ENCODE measurements at regions not wholly inside any gene's neighbourhood (a gene's known extent, or its start where the extent isn't known, plus 50 kb on each side); places are given as distances from the start of the nearest gene placed in this dataset.

DNA sequence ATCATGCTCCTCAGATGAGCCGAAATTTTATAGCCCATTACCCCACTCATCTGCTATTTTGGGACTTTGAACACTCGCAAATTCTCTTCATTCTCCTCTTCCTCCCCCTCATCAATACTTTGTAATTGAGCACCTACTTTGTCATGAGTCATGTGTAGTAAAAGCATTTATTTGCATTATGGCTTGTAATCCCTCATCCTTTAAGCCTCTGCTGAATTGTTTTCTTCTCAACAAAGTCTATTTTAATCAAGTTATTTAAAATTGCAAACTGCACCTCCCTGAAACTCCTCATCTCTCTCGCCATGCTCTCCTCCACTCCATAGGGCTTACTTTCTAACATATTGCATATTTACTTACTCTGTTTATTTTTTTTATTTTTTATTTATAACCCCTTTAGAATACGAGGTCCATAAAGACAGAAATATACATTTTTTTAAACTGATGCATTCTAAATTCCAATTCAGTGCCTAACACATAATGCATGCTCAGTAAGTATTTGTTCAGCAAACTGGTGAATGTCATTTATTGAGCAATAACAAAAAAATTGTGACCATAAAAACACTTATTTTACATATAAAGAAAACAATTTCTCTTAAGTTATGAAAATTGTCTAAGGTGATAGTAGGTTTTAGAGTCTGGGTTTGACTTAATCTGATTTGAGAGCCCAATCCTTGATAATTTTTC is 161.7 kb downstream of the FASLG start:
- Histone ChIP-seq H3K4me2 (ENCODE audit: low read length) (peak overlapping the region; percentile 74), H4K20me1 (ENCODE audit: control insufficient read depth, insufficient read depth, low read depth, low read length) (no peaks in the 10 kb centered on the region), H3K4me1 (ENCODE audit: control insufficient read depth, low read length) (peaks cover 61% of the 10 kb centered on the region), H3K9me3 (ENCODE audit: control insufficient read depth, insufficient read depth, low read length) (0 out of 2 replicates have a peak, but pooled peaks cover 2% of the 10 kb centered on the region), H3K27ac (ENCODE audit: low read depth, low read length) (peak overlapping the region; percentile 96), H3K79me2 (ENCODE audit: control insufficient read depth, low read length) (no peaks in the 10 kb centered on the region), H3K4me3 (ENCODE audit: low read length) (peak overlapping the region; percentile 59), H3K9me2 (replicated peaks; ENCODE audit: control insufficient read depth, low read length) (no peaks in the 10 kb centered on the region), H3K27me3 (ENCODE audit: control insufficient read depth, low read length) (no peaks in the 10 kb centered on the region), H3F3A (ENCODE audit: control insufficient read depth, insufficient read depth) (peaks cover 25% of the 10 kb centered on the region), H3K36me3 (ENCODE audit: control insufficient read depth, low read length) (peaks cover 8% of the 10 kb centered on the region; the same call in 1 of the 2 replicates)
- TF ChIP-seq EZH2phosphoT487 (IDR thresholded peaks at IDR 0.05; ENCODE audit: borderline replicate concordance, low read length) = no peak
- TF ChIP-seq, protein P1, sequence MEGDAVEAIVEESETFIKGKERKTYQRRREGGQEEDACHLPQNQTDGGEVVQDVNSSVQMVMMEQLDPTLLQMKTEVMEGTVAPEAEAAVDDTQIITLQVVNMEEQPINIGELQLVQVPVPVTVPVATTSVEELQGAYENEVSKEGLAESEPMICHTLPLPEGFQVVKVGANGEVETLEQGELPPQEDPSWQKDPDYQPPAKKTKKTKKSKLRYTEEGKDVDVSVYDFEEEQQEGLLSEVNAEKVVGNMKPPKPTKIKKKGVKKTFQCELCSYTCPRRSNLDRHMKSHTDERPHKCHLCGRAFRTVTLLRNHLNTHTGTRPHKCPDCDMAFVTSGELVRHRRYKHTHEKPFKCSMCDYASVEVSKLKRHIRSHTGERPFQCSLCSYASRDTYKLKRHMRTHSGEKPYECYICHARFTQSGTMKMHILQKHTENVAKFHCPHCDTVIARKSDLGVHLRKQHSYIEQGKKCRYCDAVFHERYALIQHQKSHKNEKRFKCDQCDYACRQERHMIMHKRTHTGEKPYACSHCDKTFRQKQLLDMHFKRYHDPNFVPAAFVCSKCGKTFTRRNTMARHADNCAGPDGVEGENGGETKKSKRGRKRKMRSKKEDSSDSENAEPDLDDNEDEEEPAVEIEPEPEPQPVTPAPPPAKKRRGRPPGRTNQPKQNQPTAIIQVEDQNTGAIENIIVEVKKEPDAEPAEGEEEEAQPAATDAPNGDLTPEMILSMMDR (IDR thresholded peaks at IDR 0.05; ENCODE audit: low read depth, low read length, poor library complexity, severe bottlenecking) = no peak

DNA sequence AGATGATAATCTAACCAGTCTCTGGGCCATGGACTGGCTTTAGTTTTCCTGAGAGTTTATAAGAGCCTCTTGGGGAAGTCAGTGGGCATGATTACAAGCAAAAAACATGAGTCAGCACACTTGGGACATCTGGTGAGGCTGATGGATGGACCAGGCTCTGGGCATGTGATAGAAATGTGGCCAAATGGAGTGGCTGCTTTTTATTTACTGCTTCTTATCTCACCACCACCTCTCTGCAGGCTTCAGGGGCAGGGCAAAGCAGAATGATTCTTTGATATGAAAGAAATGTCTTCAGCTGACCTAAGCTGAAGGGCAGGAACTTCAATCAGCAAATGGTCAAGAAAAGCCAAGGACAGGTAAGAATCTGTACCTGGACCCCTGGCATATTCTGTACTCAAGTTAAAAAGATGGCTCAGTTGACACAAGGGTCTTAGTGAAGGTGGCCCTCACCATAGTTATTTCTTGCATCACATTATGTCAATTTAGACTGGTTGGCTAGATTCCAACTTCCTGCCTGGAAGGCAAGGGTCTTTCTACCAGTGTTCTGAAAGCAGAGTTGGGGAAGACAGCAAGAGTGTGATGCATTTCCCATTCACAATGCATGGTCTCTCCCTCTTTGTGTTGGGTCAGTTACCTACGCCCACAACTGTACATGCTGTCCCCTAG is 162.8 kb downstream of the FASLG start:
- H3F3A ChIP-seq (ENCODE audit: control insufficient read depth, insufficient read depth) = peaks cover 25% of the 10 kb centered on the region
- peaks cover 65% of the 10 kb centered on the region for H3K4me1 ChIP-seq (ENCODE audit: control insufficient read depth, low read length)
- TF ChIP-seq EZH2phosphoT487 (IDR thresholded peaks at IDR 0.05; ENCODE audit: borderline replicate concordance, low read length) = no peak
- TF ChIP-seq, protein P1 (IDR thresholded peaks at IDR 0.05; ENCODE audit: low read depth, low read length, poor library complexity, severe bottlenecking) = no peak
- H3K27ac ChIP-seq (ENCODE audit: low read depth, low read length) = no peak overlapping the region
- peaks cover 8% of the 10 kb centered on the region; the same call in 1 of the 2 replicates for H3K36me3 ChIP-seq (ENCODE audit: control insufficient read depth, low read length)
- H3K79me2 ChIP-seq (ENCODE audit: control insufficient read depth, low read length) = no peaks in the 10 kb centered on the region
- H4K20me1 ChIP-seq (ENCODE audit: control insufficient read depth, insufficient read depth, low read depth, low read length) = no peaks in the 10 kb centered on the region
- H3K27me3 ChIP-seq (ENCODE audit: control insufficient read depth, low read length) = no peaks in the 10 kb centered on the region
- no peaks in the 10 kb centered on the region for H3K9me2 ChIP-seq (replicated peaks; ENCODE audit: control insufficient read depth, low read length)
- H3K9me3 ChIP-seq (ENCODE audit: control insufficient read depth, insufficient read depth, low read length) = no peaks in the 10 kb centered on the region
- H3K4me2 ChIP-seq (ENCODE audit: low read length) = peak overlapping the region; percentile 74
- H3K4me3 ChIP-seq (ENCODE audit: low read length) = no peak overlapping the region

DNA sequence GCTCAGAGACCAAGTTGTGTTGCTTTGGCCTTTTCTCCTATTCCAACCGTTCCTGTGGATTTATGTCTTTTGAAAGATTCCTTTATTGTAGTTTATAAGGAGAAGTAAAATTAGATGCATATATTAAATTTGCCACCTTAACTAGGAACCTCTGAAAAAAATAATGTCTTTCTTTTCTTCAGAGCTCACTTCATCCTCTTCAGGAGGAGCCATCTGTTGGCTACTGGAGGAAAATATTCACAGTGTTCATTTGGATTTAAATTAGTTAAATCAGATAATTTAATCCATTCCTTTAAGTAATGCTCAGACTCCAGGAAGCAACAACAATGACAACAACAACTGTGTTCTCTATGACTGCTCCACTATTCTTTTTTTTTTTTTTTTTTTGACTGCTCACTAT is 164.0 kb downstream of the FASLG start:
- Histone ChIP-seq H3K9me2 (replicated peaks; ENCODE audit: control insufficient read depth, low read length) (no peaks in the 10 kb centered on the region), H3K27me3 (ENCODE audit: control insufficient read depth, low read length) (no peaks in the 10 kb centered on the region), H3K4me3 (ENCODE audit: low read length) (no peak overlapping the region), H3K9me3 (ENCODE audit: control insufficient read depth, insufficient read depth, low read length) (no peaks in the 10 kb centered on the region), H3K4me2 (ENCODE audit: low read length) (no peak overlapping the region), H3K79me2 (ENCODE audit: control insufficient read depth, low read length) (no peaks in the 10 kb centered on the region), H3F3A (ENCODE audit: control insufficient read depth, insufficient read depth) (peaks cover 24% of the 10 kb centered on the region), H4K20me1 (ENCODE audit: control insufficient read depth, insufficient read depth, low read depth, low read length) (no peaks in the 10 kb centered on the region), H3K36me3 (ENCODE audit: control insufficient read depth, low read length) (0 out of 2 replicates have a peak, but pooled peaks cover under 1% of the 10 kb centered on the region), H3K4me1 (ENCODE audit: control insufficient read depth, low read length) (peaks cover 53% of the 10 kb centered on the region), H3K27ac (ENCODE audit: low read depth, low read length) (no peak overlapping the region)
- TF ChIP-seq, protein P1 (IDR thresholded peaks at IDR 0.05; ENCODE audit: low read depth, low read length, poor library complexity, severe bottlenecking) = no peak
- TF ChIP-seq EZH2phosphoT487 (IDR thresholded peaks at IDR 0.05; ENCODE audit: borderline replicate concordance, low read length) = no peak
